Panc1 (cell line): ENCODE measurements at regions not wholly inside any gene's neighbourhood (a gene's known extent, or its start where the extent isn't known, plus 50 kb on each side); places are given as distances from the start of the nearest gene placed in this dataset.
"Not testable (repeated sequence)": the region's sequence is repeated elsewhere in the genome, so short reads cannot be mapped to it uniquely, and the experiment has no call there.

Experiments
- CTCF ChIP-seq: fragments of 450-650 bp; IDR thresholded peaks from 2 replicates; pipeline ENCODE4 v1.5.1; 2017; ENCODE audit warnings: mild to moderate bottlenecking
- POLR2AphosphoS5 ChIP-seq: IDR thresholded peaks from 2 replicates; pipeline ENCODE4 v1.6.1; 2012; ENCODE audit warnings: mild to moderate bottlenecking, low read depth, low read length, moderate library complexity
- REST ChIP-seq, 2 experiments: IDR thresholded peaks; 2 replicates each; pipeline ENCODE4 v1.6.1; 2011 to 2012; ENCODE audit warnings: low read depth in 2 of 2, control low read depth in 1 of 2, low read length in 1 of 2, mild to moderate bottlenecking in 1 of 2, moderate library complexity in 1 of 2; ENCODE audit not compliant: insufficient read depth in 1 of 2
- SIN3A ChIP-seq: IDR thresholded peaks from 2 replicates; pipeline ENCODE4 v1.6.1; 2012; ENCODE audit warnings: low read depth, mild to moderate bottlenecking, low read length, moderate library complexity, borderline replicate concordance; ENCODE audit not compliant: insufficient read depth
- TCF7L2 ChIP-seq: IDR thresholded peaks from 2 replicates; pipeline ENCODE4 v1.6.1; 2011; ENCODE audit warnings: mild to moderate bottlenecking, low read depth, low read length, inconsistent platforms

GRCh38 chrX:119332855-119333720 lies 66.0 kb upstream of the SLC25A43 start:
- TF ChIP-seq CTCF; REST (IDR thresholded peaks at IDR 0.05; ENCODE audit: insufficient read depth in 1 of 2, low read depth in 2 of 2, low read length in 1 of 2); POLR2AphosphoS5; SIN3A; TCF7L2: not testable (repeated sequence)
